HL-60 (cell line): ENCODE measurements at regions not wholly inside any gene's neighbourhood (a gene's known extent, or its start where the extent isn't known, plus 50 kb on each side); places are given as distances from the start of the nearest gene placed in this dataset.

Experiments used
- POLR2AphosphoS5 ChIP-seq: IDR thresholded peaks from 2 replicates; pipeline ENCODE4 v1.6.1; 2012; ENCODE audit warnings: low read depth
- TF ChIP-seq, protein P1 (sequence below): IDR thresholded peaks from one replicate; pipeline ENCODE4 v1.5.1; 2011; ENCODE audit warnings: low read length, control low read depth, inconsistent platforms; ENCODE audit not compliant: insufficient read depth
- TF ChIP-seq, protein P2 (sequence below): IDR thresholded peaks from 2 replicates; pipeline ENCODE4 v1.6.1; 2012; ENCODE audit warnings: low read depth; ENCODE audit not compliant: insufficient replicate concordance

DNA sequence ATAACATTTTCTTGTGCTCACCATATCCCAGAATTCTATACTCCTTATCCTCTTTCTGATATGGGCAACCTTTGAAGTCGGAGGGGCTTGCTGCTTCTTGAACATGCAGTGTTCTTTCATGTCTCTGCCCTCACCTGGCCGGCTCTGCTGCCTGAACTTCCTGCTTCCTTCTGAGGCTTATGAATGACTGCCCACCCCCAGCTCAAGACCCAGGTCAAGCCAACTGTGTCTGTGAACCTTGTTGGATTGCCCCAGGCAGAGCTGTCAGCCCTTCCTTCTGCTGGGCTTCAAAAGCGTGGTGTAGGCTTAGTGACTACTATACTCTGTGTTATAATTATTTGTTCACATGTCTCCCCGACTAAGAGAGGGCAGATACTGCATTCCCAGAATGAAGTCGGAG is 506.5 kb downstream of the HS3ST4 start:
- TF ChIP-seq, protein P1, sequence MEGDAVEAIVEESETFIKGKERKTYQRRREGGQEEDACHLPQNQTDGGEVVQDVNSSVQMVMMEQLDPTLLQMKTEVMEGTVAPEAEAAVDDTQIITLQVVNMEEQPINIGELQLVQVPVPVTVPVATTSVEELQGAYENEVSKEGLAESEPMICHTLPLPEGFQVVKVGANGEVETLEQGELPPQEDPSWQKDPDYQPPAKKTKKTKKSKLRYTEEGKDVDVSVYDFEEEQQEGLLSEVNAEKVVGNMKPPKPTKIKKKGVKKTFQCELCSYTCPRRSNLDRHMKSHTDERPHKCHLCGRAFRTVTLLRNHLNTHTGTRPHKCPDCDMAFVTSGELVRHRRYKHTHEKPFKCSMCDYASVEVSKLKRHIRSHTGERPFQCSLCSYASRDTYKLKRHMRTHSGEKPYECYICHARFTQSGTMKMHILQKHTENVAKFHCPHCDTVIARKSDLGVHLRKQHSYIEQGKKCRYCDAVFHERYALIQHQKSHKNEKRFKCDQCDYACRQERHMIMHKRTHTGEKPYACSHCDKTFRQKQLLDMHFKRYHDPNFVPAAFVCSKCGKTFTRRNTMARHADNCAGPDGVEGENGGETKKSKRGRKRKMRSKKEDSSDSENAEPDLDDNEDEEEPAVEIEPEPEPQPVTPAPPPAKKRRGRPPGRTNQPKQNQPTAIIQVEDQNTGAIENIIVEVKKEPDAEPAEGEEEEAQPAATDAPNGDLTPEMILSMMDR, result no peak
- no peak for TF ChIP-seq POLR2AphosphoS5
- TF ChIP-seq, protein P2, sequence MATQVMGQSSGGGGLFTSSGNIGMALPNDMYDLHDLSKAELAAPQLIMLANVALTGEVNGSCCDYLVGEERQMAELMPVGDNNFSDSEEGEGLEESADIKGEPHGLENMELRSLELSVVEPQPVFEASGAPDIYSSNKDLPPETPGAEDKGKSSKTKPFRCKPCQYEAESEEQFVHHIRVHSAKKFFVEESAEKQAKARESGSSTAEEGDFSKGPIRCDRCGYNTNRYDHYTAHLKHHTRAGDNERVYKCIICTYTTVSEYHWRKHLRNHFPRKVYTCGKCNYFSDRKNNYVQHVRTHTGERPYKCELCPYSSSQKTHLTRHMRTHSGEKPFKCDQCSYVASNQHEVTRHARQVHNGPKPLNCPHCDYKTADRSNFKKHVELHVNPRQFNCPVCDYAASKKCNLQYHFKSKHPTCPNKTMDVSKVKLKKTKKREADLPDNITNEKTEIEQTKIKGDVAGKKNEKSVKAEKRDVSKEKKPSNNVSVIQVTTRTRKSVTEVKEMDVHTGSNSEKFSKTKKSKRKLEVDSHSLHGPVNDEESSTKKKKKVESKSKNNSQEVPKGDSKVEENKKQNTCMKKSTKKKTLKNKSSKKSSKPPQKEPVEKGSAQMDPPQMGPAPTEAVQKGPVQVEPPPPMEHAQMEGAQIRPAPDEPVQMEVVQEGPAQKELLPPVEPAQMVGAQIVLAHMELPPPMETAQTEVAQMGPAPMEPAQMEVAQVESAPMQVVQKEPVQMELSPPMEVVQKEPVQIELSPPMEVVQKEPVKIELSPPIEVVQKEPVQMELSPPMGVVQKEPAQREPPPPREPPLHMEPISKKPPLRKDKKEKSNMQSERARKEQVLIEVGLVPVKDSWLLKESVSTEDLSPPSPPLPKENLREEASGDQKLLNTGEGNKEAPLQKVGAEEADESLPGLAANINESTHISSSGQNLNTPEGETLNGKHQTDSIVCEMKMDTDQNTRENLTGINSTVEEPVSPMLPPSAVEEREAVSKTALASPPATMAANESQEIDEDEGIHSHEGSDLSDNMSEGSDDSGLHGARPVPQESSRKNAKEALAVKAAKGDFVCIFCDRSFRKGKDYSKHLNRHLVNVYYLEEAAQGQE, result no peak
